Smooth muscle cell (in vitro differentiated cells): ENCODE measurements at regions not wholly inside any gene's neighbourhood (a gene's known extent, or its start where the extent isn't known, plus 50 kb on each side); places are given as distances from the start of the nearest gene placed in this dataset.
A peak's percentile ranks its signal among the peaks of the same experiment; 100 is the strongest.

ENCODE experiments used
- DNase-seq: peaks from one replicate; lab custom pipeline; 2025; ENCODE audit not compliant: unreplicated experiment; lab: John Stamatoyannopoulos, UW
- H2AFZ ChIP-seq: fragments of 200-600 bp; sonication (generic); 2 replicates; pipeline ENCODE4 v1.6.0; 2016; ENCODE audit warnings: antibody characterized with exemption, low read depth, mild to moderate bottlenecking
- H3F3A ChIP-seq: fragments of 200-600 bp; sonication (generic); 2 replicates; pipeline ENCODE4 v1.6.0; 2017; ENCODE audit warnings: antibody characterized with exemption, low read depth
- H3K27ac ChIP-seq: fragments of 200-600 bp; sonication (generic); 2 replicates; pipeline ENCODE4 v1.5.1; 2016; ENCODE audit warnings: low read depth, mild to moderate bottlenecking
- H3K27me3 ChIP-seq: fragments of 200-600 bp; sonication (generic); 2 replicates; pipeline ENCODE4 v1.6.1; 2016; ENCODE audit warnings: low read depth, mild to moderate bottlenecking
- H3K36me3 ChIP-seq: fragments of 200-600 bp; sonication (generic); 2 replicates; pipeline ENCODE4 v1.5.1; 2016; ENCODE audit warnings: low read depth
- H3K4me1 ChIP-seq: fragments of 200-600 bp; sonication (generic); 2 replicates; pipeline ENCODE4 v1.5.1; 2016; ENCODE audit warnings: low read depth
- H3K4me2 ChIP-seq: fragments of 200-600 bp; sonication (generic); 2 replicates; pipeline ENCODE4 v1.6.0; 2016; ENCODE audit warnings: mild to moderate bottlenecking
- H3K4me3 ChIP-seq: fragments of 200-600 bp; sonication (generic); 2 replicates; pipeline ENCODE4 v1.5.1; 2016; ENCODE audit warnings: mild to moderate bottlenecking
- H3K79me2 ChIP-seq: fragments of 200-600 bp; sonication (generic); 2 replicates; pipeline ENCODE4 v1.6.0; 2016; ENCODE audit warnings: low read depth, mild to moderate bottlenecking
- H3K9ac ChIP-seq: fragments of 200-600 bp; sonication (generic); 2 replicates; pipeline ENCODE4 v1.6.0; 2016; ENCODE audit warnings: low read depth
- H3K9me3 ChIP-seq: fragments of 200-600 bp; sonication (generic); replicated peaks from 2 replicates; pipeline ENCODE4 v1.5.1; 2016; ENCODE audit warnings: low read depth
- H4K20me1 ChIP-seq: fragments of 200-600 bp; sonication (generic); 2 replicates; pipeline ENCODE4 v1.6.0; 2016; ENCODE audit warnings: low read depth
- CTCF ChIP-seq: fragments of 200-600 bp; sonication (generic); IDR thresholded peaks from 2 replicates; pipeline ENCODE4 v1.5.1; 2017; ENCODE audit warnings: borderline replicate concordance, mild to moderate bottlenecking, antibody characterized with exemption; ENCODE audit not compliant: insufficient read depth, poor library complexity, severe bottlenecking
- WGBS: methylation state at CpG from one replicate; pipeline ENCODE4 v1.1.7; 2016; ENCODE audit warnings: low lambda C conversion rate; 5-methylcytosine and 5-hydroxymethylcytosine counted together

- peak overlapping the region; percentile 48 for H3K27ac ChIP-seq
- H3K4me1 ChIP-seq = no peaks in the 10 kb centered on the region
- H3K9ac ChIP-seq = no peak overlapping the region
- no peak for DNase-seq
- H2AFZ ChIP-seq = no peak overlapping the region
- no peaks in the 10 kb centered on the region for H4K20me1 ChIP-seq
- H3K9me3 ChIP-seq = no peaks in the 10 kb centered on the region
- no peak overlapping the region for H3K4me3 ChIP-seq
- peaks cover 6% of the 10 kb centered on the region for H3F3A ChIP-seq
- H3K27me3 ChIP-seq = no peaks in the 10 kb centered on the region
- peak overlapping the region; percentile 28 for H3K4me2 ChIP-seq
- no peaks in the 10 kb centered on the region for H3K79me2 ChIP-seq
- no peaks in the 10 kb centered on the region for H3K36me3 ChIP-seq
- 54% methylated on average over 2 of the region's 2 CpGs for WGBS
- TF ChIP-seq CTCF = no peak
Measured at GRCh38 chr17:13158494-13159240, 140.8 kb upstream of the ELAC2 start.

- WGBS = 78% methylated on average over 5 of the region's 5 CpGs
- DNase-seq = no peak
- Histone ChIP-seq H3F3A (peaks cover 6% of the 10 kb centered on the region), H3K27ac (no peak overlapping the region), H3K9ac (no peak overlapping the region), H3K4me2 (no peak overlapping the region), H4K20me1 (no peaks in the 10 kb centered on the region), H3K9me3 (no peaks in the 10 kb centered on the region), H3K4me3 (no peak overlapping the region), H2AFZ (no peak overlapping the region), H3K4me1 (no peaks in the 10 kb centered on the region), H3K27me3 (no peaks in the 10 kb centered on the region), H3K79me2 (no peaks in the 10 kb centered on the region), H3K36me3 (no peaks in the 10 kb centered on the region)
- no peak for TF ChIP-seq CTCF
Measured at GRCh38 chr17:13157656-13158055, 139.8 kb upstream of the ELAC2 start.

GRCh38 chr17:13154930-13155329, 137.1 kb upstream of the ELAC2 start:
- Histone ChIP-seq H2AFZ (no peak overlapping the region), H3K36me3 (no peaks in the 10 kb centered on the region), H3K4me2 (peak overlapping the region; percentile 44), H3K4me3 (no peak overlapping the region), H3K9ac (no peak overlapping the region), H3K79me2 (no peaks in the 10 kb centered on the region), H3K4me1 (no peaks in the 10 kb centered on the region), H3K9me3 (no peaks in the 10 kb centered on the region), H4K20me1 (no peaks in the 10 kb centered on the region), H3F3A (no peaks in the 10 kb centered on the region), H3K27me3 (no peaks in the 10 kb centered on the region), H3K27ac (peak overlapping the region; percentile 57)
- DNase-seq = no peak
- TF ChIP-seq CTCF = no peak
- 94% methylated on average over 4 of the region's 4 CpGs for WGBS

- Histone ChIP-seq H3K27ac (peak overlapping the region; percentile 57), H4K20me1 (no peaks in the 10 kb centered on the region), H3K36me3 (no peaks in the 10 kb centered on the region), H3K27me3 (no peaks in the 10 kb centered on the region), H3K4me1 (no peaks in the 10 kb centered on the region), H3K4me3 (no peak overlapping the region), H3K4me2 (peak overlapping the region; percentile 44), H3K79me2 (no peaks in the 10 kb centered on the region), H2AFZ (no peak overlapping the region), H3F3A (no peaks in the 10 kb centered on the region), H3K9me3 (no peaks in the 10 kb centered on the region), H3K9ac (no peak overlapping the region)
- WGBS = 20% methylated on average over 2 of the region's 2 CpGs
- TF ChIP-seq CTCF = no peak
- DNase-seq = no peak
Measured at GRCh38 chr17:13154398-13154797, 136.6 kb upstream of the ELAC2 start.
